GM18867 (cell line): ENCODE measurements at regions not wholly inside any gene's neighbourhood (a gene's known extent, or its start where the extent isn't known, plus 50 kb on each side); places are given as distances from the start of the nearest gene placed in this dataset.
"Not testable (repeated sequence)": the region's sequence is repeated elsewhere in the genome, so short reads cannot be mapped to it uniquely, and the experiment has no call there.

Source experiments
- ATAC-seq: cut with Tn5 transposase; IDR thresholded peaks from one replicate; pipeline ENCODE4 v1.9.1; 2021; ENCODE audit warnings: mild to moderate bottlenecking, moderate library complexity; ENCODE audit not compliant: unreplicated experiment

DNA sequence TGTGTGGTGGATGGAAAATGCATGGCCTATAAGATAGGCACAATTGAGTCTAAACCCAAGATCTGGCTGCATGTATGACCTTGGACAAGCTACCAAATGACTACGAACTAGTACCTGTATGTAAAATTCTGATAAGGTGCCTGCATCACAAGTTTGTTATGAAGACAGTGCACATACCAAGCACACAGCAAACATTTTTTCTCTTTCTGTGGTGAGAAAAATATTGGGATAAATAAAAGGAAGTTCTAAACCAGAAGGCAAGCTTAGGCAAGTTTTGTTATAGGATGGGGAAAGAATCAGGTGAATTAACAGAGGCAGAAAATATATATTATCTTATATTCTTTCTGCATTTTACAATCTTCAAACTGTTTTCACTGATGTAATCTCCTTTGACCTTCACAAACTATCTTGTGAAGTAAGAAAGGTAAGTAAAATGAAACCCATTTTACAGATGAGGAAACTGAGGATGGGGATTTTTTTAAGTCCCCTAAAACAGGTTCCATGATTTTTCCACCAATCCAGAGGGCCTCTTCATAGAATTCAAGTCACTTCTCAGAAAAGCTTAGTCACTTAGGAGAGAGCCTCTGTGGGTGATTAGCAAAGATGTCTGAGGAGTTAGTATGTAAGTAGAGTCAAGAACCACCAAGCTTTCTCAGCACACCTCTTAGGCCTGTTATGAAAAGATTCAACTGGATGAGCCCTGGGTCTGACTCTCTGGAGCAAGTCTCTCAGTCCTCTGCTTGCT, 132.0 kb upstream of the RAP1B start:
- ATAC-seq = no peak

DNA sequence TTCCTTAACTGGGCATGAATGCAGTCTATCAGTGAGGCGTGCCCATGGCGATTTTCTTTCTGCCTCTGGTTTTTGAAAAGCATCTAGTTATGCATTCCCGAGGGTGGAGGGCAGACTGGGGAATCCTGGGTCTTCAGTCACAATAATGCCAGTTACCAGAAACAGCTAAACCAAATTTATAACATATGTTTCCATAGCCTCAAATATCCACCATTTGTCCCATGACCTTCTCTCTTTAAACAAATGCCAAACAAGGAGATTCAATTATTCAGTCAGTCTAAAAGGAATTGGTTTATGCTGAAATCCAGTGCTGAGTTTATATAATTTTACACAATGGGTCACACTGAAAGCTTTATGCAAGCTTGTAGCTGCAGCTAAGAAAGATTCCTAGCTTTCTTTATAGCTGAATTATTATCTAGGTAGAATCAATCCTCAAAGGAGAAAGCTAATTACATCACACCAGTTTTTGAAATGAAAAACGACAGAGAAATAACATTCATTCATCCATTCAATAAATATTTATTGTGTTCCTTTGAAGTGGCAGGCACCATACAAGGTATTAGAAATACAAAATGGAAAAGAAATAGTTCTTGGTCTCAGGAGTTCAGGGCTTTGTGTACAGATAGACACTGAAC, 131.3 kb upstream of the RAP1B start:
- no peak for ATAC-seq

DNA sequence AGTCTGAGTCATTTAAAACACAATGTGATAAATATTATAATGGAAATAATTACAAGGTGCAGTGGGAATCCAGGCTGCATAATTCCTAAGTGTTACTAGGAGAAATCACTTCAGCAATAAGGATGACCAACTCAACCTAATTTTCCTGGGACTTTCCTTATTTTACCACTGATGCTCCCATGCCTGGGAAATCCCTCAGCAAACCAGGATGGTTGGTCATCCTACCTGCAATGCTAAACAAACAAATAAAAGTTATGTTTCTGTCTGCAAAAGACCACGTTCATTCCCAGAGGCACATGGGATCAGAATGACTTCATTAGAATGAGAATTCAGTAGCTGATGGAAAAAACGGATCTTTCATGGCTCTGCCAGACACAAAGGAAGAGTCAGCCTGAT, 130.8 kb upstream of the RAP1B start:
- ATAC-seq = no peak

DNA sequence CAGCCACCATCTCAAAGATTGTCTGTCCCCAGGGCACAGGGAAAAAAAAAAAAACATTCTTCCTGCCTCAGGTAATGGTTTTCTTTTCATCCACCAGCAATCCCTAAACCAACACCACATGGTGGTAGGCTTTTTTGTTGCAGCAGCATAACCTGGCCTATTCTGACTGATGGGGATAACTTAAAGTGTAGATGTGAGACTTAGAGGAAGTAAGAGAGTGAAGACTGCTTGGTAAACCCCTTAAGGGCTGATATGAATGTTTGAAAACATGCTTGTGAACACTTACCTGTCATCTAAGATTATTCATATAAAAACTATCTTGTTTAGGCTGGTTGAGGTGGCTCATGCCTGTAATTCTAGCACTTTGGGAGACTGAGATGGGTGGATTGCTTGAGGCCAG, 130.2 kb upstream of the RAP1B start:
- ATAC-seq = no peak

DNA sequence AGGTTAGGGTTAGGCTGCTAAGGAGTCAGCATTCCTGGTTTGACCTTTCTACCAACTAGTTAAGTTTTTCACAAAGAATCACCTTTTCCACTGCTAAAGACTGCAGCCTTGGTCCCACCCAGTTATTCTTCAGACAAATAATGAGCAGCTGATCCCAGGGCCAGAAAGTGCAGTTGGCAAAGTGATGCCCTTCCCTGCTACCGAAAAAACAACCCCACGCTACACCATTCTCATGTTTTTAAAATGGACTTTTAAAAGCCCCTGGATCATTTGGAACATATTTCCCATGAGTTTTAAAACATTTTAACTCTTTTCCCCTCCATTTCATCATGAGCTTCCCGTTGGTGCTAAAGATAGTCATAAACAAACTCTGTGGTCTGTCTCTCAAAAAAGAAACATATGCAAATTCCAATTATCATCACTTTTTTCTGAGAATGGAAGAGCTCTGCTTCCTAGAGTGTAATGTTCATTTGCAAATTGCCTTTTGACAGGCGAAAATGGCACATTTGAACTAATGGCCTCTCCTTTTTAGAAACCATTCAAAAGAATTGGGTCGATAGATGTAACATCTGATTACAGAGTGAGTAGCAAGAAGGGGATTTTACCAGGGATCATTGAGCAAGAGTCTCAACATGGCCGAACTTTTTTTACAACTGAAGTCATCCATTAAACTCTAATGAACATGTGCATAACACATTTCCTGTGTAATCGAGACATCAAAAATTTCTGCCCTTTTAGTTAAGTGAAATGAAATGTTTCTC, 129.3 kb upstream of the RAP1B start:
- peak; percentile 53 for ATAC-seq

DNA sequence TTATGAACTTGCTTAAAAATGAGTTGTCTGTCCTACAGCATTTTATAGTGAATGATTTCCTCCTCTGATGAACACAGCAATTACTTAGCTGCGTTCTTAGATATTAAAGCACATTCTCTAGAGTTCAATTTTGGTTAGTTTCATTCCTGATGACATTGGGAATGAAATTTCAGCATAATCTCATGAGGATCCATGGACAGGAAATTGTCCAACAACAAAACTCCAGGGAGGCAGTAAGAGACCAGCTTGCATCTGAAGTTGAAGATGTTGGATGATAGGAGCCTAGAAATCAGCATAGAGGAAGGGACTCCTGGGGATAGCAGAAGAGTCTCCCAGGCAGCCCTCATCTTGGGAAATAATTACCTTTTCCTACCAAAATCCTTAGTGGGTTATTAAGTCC, 128.7 kb upstream of the RAP1B start:
- ATAC-seq = no peak

DNA sequence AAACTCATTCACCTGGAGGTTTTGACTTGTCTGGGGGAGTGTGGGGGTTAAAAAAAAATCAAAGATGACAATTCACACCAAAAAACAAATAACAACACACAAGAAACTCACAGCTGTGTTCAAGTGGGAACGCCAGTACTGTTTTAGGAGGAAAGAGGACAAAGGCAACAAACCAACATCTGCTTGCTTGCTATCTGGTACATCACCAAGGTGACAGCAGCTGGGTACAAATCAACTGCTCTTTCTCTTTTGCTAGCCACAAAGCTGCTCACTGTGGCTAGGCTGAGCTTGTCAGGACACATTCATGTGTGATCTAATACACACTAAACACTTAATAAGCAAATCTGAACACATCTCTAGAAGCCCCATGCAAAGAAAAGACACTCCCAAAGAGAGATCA, 128.0 kb upstream of the RAP1B start:
- ATAC-seq = peak; percentile 85

DNA sequence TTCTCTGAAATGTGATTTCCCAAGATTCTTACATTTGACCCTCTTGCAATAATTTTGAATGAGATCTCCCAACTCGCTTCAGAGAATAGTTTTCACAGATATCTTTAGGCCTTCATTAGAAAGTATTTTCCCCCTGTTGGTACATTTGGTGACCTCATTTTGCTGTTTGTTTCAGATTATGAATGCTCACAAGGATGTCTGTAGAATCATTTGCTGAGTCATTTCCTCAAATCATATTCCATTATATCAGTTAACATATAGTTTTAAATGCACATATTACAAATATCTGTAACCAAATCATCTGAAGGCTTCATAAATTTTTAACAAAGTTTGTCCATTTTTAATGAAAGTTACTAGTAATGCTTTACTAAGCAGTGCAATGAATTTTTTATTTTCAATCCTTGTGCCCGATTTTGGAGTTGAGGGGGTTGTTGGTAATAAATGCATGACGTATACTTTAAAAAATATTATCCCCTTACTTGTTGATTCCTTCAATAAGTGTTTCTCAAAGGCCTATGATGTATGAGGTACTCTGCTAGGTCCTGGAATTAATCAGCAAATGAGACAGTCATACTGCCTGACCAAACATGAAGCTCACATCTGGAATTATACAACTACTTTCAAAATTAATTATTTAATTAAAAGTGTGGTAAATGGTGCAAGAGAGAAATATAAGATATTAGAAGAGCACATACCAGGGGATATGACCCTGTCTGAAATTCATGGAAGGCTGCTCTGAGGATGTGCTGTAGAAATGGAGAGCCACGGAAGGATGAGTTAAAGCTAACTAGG, 126.9 kb upstream of the RAP1B start:
- no peak for ATAC-seq

DNA sequence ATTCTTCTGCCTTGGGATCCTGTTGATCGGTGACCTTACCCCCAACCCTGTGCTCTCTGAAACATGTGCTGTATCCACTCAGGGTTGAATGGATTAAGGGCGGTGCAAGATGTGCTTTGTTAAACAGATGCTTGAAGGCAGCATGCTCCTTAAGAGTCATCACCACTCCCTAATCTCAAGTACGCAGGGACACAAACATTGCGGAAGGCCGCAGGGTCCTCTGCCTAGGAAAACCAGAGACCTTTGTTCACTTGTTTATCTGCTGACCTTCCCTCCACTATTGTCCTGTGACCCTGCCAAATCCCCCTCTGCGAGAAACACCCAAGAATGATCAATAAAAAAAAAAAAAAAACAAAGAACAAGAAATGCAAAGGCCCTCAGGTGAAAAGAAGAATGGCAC, 126.1 kb upstream of the RAP1B start:
- not testable (repeated sequence) for ATAC-seq

DNA sequence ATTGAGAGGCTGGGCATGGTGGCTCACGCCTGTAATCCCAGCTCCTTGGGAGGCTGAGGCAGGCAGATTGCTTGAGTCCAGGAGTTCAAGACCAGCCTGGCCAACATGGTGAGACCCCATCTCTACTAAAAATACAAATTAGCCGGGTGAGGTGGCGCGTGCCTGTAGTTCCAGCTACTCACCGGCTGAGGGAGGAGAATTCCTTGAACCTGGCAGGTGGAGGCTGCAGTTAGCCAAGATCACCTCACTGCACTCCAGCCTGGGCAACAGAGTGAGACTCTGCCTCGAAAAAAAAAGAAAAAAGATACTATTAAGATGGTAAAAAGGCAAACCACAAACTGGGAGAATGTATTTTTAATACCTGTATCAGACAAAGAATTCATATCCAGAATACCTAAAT, 124.2 kb upstream of the RAP1B start:
- not testable (repeated sequence) for ATAC-seq

DNA sequence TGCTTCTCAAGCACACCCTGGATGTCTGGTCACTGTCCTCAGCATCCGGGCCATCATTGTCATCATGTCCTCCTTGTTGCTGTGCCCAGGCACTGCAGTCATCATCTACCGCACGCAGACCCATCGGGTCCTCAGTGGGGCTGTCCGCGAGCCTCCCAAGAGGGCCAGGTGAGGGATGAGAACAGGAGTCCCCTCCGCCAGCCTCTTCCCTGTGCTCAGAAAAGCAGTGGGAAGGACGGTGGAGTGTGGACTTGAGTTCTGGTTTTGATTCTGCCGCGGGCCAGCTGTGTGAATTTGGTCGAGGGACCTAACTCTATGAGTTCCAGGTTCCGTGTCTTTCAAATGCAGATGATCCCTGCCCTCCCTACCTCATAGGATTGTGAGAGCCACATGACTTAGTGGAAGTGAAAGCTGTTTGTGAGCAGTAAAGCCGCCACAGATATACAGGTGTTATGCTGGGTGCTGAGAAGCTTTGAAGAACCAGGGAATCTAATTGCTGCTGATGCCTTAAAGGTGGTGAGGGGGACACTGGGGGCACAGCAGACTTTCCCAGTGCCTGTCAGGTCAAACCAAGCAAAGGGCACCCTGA, 122.9 kb upstream of the RAP1B start:
- peak; percentile 83 for ATAC-seq

DNA sequence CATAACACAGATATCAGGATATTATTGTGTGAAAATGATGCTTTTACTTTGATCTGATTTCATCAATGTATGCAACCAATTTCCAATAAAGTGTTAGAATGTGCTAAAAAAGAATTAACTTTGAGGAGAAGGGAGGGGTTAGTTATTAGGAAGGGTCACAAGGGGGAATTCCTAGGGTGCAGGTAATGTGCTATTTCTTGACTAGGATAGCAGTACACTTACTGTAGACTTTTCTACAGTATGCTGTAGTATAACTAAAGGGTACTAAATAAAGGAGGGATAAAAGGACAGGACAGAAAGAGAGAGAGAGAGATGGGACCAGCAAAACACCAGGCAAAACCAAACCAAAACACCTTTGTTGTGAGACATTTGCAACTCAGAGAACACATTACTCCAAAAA, 121.4 kb upstream of the RAP1B start:
- no peak for ATAC-seq

DNA sequence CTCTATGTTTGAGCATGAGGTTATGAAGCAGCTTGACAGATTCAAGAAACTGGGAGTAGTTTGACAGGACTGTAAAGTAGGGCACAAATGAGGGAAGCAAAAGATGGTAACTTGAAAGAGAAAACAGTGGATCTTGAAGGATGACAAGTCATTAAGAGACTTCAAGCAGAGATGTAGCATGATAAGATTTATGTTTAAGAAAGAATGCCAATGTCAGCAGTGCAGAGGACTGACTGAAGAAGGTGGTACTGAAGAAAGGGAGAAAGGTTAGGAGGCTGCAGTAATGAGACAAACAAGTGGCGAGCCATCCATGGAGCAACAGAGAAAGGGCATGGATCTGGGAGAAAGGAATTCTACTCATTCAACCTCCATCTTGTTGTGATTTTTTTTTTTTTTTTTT, 120.2 kb upstream of the RAP1B start:
- no peak for ATAC-seq

DNA sequence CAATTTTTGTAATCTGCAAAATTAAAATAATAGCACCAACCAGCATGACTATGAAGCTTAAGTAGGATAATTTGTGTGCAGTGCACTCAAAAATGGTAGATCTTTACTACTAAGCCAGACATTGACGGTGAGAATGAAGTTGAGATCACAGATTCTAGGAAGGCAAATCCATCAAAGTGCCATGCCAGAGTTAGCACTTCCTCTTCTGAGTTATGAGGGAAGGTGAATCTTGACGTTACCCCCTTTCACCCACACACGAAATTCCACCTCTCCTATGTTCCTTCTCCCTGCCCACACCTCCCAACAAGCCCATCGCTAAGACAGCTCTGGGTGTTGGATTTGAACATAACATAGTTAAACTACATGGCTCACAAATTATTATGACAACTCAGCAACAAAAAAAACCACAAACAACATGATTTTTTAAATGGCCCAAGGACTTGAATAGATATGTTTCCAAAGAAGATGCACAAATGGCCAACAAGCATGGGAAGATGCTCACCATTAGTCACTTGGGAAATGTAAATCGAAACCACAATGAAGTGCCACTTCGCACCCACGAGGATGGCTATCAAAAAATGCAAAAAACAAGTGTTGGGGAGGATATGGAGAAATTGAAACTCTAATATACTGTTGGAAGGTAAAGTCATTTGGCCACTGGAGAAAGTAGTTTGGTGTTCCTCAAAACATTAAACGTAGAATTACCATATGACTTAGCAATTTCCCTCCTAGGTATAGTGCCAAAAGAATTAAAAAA, 119.3 kb upstream of the RAP1B start:
- ATAC-seq = no peak

DNA sequence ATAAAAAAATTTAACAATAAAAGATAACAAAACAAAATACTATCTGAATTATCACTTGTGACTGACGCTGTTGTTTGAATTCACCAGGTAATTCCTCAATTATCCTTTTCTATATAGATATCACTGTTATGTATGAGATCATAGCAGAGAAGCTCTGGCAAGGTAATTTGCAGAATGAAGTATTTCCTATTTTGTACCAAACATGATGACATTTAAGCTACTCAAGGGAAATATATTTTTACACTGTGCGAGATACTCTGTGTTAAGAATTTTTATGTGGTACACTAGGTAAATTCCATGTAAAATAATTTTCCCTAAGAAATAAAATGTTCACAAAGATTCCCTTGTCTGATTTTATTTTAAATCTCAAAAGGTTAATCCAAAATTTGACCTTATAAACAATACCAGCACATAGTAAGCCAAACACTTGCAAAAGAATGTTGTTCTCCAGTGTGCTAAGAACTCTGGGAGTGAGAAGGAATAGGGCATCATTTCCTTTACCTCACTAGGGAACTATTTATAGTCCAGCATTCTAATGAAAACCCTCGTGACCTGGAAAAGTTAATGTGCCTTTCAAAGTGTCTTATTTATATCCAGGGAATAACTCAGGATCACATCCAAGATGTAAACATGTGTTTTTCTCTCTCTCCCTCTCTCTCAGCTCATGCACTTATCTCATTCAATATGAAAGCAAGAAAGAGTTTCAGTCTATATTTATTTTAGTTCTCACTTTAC, 115.2 kb upstream of the RAP1B start:
- ATAC-seq = peak; percentile 37

DNA sequence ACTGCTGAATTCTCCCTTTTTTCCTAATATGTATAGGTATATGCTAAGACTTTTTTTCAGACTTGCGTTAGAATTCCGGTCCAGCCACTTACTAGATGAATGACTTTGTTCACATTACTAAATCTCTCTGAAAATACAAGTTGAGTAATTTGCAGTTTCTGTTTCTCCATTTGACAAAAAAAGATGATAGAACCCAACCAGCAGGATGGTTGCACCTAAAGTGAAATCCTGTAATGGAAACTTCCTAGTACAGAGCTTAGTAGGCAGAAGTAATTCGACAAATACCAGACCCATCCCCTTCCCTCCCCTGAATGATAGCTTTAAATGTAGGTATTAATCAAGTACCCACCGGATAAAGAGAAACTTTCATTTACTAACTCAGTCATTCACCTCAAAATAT, 113.6 kb upstream of the RAP1B start:
- ATAC-seq = peak; percentile 61

DNA sequence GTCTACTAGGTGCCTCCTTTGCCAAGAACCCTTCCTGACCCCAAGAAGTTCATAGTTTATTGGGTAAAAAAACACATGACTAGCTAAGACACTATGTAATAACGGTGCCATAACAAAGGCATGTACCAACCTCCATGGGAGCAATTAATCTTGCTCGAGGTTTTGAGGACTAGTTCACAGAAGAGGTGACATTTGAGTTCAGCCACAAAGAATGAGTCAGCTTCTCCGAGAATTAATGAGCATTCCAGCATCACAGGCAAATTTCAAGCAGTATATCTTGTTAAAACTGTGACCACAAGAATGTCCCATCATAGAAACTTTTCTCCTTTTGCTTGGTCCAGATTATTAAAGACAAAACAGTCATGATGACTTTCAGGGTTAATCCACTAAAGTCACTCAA, 113.0 kb upstream of the RAP1B start:
- no peak for ATAC-seq

DNA sequence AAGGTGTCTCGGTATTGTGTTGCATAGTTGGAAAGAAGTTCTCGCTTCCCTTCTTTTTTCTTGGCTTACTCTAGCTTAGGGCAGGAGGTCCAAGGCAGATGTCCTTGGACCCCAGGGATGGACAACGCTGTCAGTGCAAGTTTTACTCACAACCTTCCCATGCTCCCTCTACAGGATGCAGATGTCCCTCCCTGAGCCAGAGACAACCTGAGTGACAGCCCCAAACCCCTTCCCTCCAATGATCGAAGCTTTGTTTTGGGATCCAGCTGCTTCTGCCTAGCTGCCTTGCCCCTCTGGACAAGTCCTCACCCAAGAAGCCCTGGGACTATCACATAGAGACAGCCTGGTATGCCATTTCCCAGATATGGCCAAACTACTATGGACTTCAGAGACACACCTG, 112.0 kb upstream of the RAP1B start:
- no peak for ATAC-seq

DNA sequence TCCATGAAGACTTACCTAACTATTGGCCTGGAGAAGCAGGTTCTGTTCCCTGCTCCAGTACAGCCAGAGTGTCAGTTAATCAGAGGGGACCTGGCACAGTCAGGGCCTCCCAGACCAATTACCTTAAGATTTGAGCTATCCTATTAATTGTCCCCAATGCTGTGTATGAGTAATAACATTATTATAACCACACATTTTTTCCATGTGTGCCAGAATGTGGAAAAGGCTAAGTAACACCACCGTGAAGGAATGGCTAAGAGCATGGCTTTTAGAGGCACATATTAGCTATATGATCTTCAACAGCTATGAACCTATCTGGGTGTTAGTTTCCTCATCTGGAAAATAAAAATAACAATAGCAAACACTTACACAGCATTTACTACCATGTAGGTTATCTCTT, 111.1 kb upstream of the RAP1B start:
- ATAC-seq = no peak

DNA sequence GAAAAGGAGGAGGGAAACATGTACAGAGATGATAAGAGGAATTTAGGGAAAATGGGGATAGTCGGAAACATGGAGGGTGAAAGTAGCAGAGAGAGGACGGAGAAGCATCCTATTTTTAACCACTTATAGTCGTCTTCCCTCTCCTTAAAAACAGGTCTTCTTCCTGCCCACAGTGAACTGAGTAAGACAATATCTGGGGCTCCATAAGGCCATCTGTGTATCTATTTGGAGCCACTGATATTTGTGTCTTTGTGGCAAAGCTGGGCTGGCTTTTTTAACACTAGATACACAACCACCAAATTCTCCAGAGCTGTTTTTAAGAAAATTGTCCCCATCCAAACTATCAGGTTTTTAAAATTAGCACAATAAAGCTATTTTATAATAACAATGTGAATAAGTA, 109.5 kb upstream of the RAP1B start:
- no peak for ATAC-seq
